ENCODE measurements at regions not wholly inside any gene's neighbourhood (a gene's known extent, or its start where the extent isn't known, plus 50 kb on each side); places are given as distances from the start of the nearest gene placed in this dataset.

DNA sequence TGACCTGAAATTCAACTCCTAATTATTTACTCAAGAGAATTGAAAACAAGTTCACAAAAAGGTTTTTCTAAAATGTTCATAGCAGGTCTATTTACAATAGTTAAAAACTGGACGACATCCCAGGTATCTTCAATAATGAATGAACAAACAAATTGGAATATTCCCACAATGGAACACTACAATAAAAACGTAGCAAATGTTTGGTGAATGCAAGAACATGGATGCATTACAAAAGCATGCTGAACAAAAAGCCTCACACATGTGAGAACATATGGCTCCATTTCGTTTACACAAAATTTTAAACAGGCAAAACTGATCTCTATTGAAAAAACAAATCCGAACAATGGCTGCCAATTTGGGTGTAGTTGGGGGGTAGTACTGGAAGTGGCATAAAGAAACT is 669.9 kb downstream of the MTRR start:
- TF ChIP-seq, protein P1, sequence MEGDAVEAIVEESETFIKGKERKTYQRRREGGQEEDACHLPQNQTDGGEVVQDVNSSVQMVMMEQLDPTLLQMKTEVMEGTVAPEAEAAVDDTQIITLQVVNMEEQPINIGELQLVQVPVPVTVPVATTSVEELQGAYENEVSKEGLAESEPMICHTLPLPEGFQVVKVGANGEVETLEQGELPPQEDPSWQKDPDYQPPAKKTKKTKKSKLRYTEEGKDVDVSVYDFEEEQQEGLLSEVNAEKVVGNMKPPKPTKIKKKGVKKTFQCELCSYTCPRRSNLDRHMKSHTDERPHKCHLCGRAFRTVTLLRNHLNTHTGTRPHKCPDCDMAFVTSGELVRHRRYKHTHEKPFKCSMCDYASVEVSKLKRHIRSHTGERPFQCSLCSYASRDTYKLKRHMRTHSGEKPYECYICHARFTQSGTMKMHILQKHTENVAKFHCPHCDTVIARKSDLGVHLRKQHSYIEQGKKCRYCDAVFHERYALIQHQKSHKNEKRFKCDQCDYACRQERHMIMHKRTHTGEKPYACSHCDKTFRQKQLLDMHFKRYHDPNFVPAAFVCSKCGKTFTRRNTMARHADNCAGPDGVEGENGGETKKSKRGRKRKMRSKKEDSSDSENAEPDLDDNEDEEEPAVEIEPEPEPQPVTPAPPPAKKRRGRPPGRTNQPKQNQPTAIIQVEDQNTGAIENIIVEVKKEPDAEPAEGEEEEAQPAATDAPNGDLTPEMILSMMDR (conservative IDR thresholded peaks at IDR 0.05; ENCODE audit: control insufficient read depth, insufficient read depth, low read depth, low read length), result no peak

DNA sequence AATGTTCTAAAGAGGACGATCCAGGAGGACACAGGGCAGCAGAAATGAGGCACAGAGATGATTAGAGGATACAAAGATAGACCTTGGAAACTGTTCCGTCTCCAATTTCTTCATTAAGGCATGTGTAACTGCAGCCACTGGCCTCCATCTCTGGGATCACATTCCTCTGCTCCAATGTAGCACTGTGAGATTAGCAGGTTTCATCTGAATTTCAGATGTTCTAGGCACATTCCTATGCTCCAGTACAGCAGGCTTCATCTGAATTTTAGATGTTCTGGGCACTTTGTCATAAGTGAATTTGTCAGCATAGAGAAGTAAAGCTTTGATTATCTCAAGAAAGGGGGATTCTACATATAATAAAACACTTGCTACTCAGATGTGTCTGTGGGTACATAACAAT is 671.4 kb downstream of the MTRR start:
- TF ChIP-seq, protein P1 (conservative IDR thresholded peaks at IDR 0.05; ENCODE audit: control insufficient read depth, insufficient read depth, low read depth, low read length), result no peak
- no peak for DNase-seq (ENCODE audit: low read depth)
- H3K4me3 ChIP-seq (ENCODE audit: control insufficient read depth, low read depth, low read length), result no peak overlapping the region

More for the DNA sequence above, 669.9 kb downstream of the MTRR start:
- no peak overlapping the region for H3K4me3 ChIP-seq (ENCODE audit: control insufficient read depth, low read depth, low read length)
- DNase-seq (ENCODE audit: low read depth), result no peak

DNA sequence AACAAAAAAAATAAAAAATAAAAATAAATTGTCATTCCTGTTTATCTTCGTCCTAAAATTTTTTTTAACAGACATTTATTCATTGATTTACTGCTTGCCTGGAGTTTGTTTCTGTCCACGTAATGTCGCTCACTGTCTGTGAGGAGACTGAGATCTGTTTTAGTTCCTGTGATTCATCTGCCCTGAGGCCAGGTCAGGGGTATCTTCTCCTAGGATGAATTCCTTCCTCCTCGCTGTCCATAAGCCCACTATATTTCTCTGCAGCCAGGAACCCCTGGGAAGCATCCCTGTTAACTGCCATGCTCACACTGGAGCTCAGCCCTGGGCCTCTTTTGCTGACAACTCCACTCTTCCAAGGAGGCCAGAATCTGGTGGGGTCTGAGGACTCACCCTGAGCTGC is 682.0 kb downstream of the MTRR start:
- TF ChIP-seq, protein P1 (conservative IDR thresholded peaks at IDR 0.05; ENCODE audit: control insufficient read depth, insufficient read depth, low read depth, low read length), result no peak
- H3K4me3 ChIP-seq (ENCODE audit: control insufficient read depth, low read depth, low read length), result no peak overlapping the region
- DNase-seq (ENCODE audit: low read depth), result no peak

DNA sequence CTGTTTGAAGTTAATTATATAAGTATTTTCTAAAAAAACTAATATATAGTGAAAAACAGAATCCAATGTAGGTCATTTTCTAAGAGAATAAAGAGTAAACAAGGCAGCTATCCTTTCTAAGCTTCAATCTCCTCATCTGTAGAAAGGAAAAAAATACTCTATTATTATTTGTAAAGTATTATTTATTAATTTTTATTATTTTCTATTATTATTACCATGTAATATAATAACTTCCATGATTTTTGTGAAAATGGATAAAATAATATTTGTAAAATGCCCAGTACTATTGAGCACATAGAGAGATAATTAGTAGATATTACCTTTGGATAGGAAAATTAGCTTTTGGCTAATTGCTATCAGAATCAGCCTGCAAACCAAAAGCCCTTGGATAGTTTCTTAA is 684.4 kb downstream of the MTRR start:
- H3K4me3 ChIP-seq (ENCODE audit: control insufficient read depth, low read depth, low read length), result no peak overlapping the region
- TF ChIP-seq, protein P1 (conservative IDR thresholded peaks at IDR 0.05; ENCODE audit: control insufficient read depth, insufficient read depth, low read depth, low read length), result no peak
- no peak for DNase-seq (ENCODE audit: low read depth)

DNA sequence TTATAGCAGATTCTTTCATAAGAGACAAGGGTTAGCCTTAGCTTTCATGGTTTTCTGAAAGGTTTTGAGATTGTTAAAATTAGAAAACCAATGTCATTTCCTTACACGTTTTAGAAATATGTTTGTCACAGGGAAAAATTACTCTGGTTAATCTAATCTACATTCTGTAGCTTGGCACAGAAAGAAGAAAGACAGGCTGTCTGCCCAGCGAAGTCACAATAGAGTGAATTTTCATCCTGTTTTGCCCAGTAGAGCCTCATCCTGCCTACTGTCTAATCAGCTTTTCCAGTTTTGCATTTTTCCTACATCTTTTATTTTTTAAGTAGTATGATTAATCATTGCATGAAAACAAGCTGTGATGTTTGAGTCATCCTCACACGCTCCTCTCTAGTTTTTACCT is 688.8 kb downstream of the MTRR start:
- no peak for DNase-seq (ENCODE audit: low read depth)
- no peak overlapping the region for H3K4me3 ChIP-seq (ENCODE audit: control insufficient read depth, low read depth, low read length)
- TF ChIP-seq, protein P1 (conservative IDR thresholded peaks at IDR 0.05; ENCODE audit: control insufficient read depth, insufficient read depth, low read depth, low read length), result no peak

DNA sequence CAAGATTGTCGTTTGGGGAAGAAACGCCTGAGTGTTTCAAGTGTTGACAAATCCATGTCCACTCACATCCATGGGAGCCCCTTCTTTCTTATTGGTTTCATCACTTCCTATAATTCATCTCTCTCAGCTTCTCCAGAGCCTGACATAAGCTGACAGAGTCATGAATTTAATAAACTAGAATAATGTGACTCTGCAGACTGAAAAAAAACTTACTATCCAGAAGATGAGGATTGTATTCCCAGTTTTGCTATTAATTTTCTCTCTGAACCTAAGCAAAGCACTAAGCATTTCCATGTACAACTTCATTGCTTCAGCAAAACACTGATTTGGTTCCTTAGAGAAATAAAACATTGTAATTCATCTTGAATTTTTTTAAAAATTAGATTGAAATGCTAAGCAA is 691.8 kb downstream of the MTRR start:
- no peak overlapping the region for H3K4me3 ChIP-seq (ENCODE audit: control insufficient read depth, low read depth, low read length)
- TF ChIP-seq, protein P1 (conservative IDR thresholded peaks at IDR 0.05; ENCODE audit: control insufficient read depth, insufficient read depth, low read depth, low read length), result no peak
- DNase-seq (ENCODE audit: low read depth), result no peak

DNA sequence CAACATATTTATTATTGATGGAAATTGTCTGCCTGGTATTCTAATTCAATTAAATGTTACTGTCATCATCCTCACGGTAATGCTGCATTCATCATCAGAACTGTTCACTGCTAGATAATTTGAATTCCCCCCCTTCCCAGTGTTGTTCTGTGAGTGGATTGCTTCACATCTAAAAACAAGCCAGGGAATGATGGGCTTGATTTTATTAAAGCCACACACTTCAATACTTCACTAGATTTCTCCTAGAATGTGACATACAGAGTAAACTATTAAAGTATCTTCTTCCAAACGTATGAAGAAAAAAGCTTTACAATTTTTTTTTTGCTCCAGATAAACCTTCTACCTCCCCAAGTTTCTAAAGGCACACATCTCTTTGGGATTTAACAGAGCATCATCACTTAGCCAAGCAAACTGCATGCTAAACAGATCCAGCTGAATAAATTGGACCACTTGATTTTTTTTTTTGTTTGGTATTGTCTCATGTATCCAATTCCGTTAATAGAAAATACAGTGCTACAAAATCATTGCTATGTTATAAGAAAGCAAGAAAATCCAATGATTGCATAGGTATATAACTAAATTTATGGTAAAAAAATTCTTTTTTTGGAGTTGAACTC is 692.4 kb downstream of the MTRR start:
- no peak for DNase-seq (ENCODE audit: low read depth)
- TF ChIP-seq, protein P1 (conservative IDR thresholded peaks at IDR 0.05; ENCODE audit: control insufficient read depth, insufficient read depth, low read depth, low read length), result no peak
- H3K4me3 ChIP-seq (ENCODE audit: control insufficient read depth, low read depth, low read length), result no peak overlapping the region

Measured in fibroblast of mammary gland (primary cell).